Amygdala (tissue), 56 donors: ENCODE measurements at regions not wholly inside any gene's neighbourhood (a gene's known extent, or its start where the extent isn't known, plus 50 kb on each side); places are given as distances from the start of the nearest gene placed in this dataset.

Experiments used
- DNase-seq, 56 donors: peaks; one replicate each; lab custom pipeline; 2025; lab: John Stamatoyannopoulos, UW

DNA sequence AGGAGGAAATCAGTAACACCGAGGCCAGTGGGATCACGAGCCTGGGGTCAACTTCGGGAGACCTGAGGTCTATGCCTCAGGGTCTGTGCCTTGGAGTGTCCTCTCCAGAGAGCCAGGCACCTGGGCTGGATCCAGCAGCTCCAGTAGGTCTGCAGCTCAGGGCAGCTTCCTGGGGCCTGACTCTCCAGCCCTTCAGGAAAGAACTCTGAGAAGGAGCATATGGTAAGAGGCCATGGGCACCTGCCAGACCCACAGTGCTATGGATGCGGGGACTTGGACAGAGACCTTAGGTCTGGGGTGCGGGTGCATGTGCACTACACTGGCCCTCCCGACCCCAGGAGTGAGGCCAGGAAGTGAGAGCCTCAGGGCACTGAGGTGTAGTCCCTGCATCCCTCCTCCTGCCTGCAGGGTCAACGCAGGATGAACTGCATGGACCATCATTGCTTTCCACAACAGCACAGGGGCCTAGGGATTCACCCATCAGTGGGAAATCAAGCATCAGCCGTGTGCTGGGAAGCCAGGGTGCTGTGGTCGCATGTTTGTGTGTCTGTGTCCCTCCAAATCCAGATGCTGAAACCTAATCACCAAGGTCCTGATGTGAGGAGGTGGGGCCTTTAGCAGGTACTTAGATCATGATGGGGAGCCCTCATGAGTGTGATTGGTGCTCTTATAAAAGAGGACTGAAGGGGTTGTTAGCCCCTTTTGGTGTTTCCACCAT lies 210.9 kb upstream of the CST7 start:
- no peak for DNase-seq

GRCh38 chr20:24738981-24739633 lies 210.0 kb upstream of the CST7 start:
- DNase-seq, result no peak

DNA sequence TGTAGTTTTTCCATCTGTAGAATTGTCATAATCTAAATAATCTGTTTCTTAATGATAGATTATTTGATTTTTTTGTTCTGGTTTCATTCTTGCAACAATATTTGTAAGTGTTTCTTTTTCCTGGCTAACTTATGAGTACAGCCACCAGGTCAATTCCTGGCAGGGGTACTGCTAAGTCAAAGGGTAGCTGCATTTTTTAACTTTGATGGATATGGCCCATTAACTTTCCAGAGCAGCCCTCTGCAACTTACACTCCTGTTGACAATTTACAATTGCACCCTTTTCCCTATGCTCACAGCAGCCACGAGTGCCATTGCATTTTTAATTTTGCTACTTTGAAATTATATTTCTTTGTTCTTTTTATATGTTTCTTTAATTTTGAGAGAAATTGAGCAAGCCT lies 209.3 kb upstream of the CST7 start:
- DNase-seq, result no peak

GRCh38 chr20:24741493-24742072 lies 207.5 kb upstream of the CST7 start:
- DNase-seq, result no peak

GRCh38 chr20:24742436-24742835 lies 206.6 kb upstream of the CST7 start:
- no peak for DNase-seq

GRCh38 chr20:24742989-24743388 lies 206.1 kb upstream of the CST7 start:
- no peak for DNase-seq

- no peak for DNase-seq
Observed at GRCh38 chr20:24743641-24744040, 205.4 kb upstream of the CST7 start.

DNA sequence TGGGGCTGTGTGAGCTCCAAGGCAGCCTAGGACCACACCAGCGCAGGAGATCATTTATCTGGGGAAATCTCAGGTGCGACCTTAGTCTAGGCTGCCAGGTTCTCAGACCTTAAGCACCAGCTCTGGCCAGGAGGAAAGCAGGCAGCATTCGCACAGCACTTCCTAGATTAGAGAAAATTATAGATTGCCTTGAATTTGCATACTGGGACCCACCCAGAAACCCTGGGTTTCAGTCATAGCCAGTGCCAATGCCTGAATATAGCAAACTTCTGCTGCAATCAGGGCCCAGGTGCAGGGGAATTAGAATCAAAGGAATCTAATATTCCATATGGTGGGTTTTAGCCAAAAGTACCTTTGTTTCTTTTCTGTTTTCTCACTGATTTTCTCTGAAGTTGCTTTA lies 204.3 kb upstream of the CST7 start:
- no peak for DNase-seq

DNA sequence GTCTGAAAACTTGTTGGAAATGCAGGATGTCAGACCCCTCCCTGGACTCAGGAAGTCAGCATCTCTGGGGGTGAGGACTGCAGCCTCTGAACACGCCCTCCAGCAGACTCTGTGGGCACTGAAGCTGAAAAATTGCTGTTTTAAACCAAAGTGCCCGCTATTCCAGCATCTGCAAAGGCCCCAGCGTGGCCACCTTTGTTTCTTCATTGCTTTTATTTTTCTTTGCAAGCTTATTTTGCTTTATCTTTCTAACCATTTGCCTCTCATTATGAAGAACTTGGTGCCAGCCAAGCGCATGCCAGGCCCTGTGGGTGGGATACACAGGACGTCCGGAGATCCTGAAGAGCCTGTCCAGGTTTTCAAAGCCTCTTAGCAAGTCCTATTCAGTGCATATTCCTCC lies 203.9 kb upstream of the CST7 start:
- DNase-seq, result no peak

DNA sequence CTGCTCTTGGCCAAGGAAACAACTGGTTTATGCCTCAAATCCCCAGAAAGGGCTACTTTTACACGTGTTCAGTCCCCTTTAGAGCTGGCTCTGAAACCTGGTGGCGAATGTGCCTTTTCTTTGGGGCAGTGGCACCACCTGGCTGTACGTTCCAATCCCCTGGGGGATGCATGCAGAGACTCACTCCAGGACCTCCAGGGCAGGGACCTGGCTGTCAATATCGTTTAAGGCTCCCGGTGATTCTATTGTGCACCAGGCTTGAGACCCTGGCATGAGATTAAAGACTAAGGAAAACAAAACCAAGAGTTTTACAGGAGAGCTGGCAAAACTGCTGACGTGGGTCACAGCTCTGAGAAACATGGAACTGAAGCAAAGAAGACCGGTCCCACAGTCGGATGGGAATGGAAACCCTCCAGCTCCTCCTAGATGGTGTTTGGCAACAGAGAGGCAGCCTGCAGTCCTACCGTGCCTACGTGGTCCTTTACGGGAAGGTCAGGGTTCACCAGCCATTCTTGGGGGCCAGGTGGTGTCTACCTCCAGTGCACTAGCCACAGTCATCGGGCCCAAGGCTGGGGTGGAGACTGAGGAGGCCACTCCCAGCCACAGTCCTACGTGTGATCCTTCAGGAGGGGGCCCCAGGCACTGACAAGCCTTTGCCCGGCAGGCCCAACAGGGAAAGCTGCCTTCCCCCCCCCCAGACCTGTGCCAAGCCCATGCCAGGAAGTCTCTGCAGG lies 203.3 kb upstream of the CST7 start:
- DNase-seq, result no peak

- no peak for DNase-seq
Observed at GRCh38 chr20:24746351-24746685, 202.8 kb upstream of the CST7 start.

GRCh38 chr20:24747010-24747712 lies 201.9 kb upstream of the CST7 start:
- no peak for DNase-seq

DNA sequence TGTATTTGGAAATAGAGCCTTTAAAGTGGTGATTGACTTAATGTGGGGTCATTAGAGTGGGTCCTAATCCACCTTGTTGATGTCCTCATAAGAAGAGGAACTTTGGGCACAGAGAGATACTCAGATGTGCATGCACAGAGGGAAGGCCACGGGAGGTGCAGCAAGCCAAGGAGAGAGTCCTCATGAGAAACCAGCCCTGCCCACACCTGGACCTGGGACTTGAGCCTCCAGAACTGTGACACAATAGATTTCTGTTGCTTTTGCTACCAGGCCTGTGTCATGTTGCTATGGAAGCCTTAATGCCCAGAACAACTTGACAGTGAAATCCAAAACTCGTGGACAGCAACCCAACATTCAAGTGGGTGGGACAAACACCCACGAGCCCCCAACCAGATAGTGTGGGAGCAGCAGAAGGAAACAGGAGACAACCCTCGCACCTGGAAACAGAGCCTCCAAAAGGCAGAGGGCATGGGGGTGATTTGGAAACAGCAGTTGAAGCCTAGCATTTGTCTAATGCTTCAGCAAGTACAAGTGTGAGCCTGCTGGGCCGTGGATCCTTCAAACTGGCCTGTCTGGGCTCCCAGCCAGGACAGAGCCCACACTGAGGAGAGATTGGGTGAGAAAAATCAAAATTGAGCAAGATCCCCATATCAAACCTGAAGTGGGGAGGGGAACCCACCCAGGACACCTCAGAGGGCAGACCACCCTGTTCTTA lies 201.0 kb upstream of the CST7 start:
- DNase-seq, result no peak

DNA sequence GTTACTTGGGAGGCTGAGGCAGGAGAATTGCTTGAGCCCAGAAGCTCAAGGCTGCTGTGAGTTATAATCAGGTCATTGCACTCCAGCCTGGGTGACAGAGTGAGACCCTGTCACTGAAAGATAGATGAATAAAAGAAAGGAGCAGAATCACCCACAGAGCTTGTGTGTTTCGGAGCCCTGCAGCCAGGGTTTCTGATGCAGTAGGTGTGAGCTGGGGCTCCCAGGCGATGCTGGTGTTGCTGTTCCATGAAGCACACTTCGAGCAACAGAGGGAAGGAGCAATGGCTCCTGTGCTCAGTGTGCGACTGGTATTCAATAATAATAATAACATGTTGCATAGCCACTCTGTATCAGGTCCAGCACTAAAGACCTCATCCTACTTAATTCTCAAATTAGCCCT lies 197.5 kb upstream of the CST7 start:
- no peak for DNase-seq

DNA sequence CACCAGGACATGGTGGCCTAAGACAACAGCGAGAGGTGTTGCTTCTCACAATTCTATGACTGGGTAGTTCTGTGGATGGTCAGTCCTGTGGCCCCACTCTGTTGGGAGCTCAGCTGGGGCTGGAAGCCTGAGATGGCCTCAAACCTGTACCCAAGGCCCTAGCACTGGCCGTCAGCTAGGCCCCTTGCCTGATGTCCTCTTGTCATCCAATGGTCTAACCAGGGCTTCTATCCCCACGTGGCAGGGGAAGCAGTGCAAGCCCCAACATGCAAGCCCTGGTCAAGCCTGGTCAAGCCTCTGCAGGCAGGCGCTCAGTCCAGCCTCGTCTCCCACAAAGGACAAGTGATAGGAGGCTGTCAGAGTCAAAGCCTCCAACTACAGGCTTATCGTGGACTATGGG lies 196.5 kb upstream of the CST7 start:
- no peak for DNase-seq

DNA sequence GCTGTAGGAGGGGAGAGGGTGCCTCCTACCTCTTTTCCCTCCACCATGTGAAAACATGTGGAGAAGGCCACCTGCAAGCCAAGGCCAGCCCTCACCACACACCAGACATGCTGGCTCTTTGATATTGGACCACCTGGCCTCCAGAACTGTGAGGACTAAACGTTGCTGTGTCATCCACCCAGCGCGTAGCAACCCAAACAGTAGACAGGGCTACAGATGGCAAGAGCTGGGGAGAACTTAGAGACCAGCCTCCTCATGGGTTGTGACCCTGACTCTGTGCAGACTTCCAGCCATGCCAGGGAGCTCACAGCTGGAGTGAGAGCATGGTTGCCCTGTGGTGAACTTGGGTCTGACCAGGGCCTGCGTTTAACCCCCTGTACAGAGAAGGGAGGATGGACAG lies 195.9 kb upstream of the CST7 start:
- no peak for DNase-seq

DNA sequence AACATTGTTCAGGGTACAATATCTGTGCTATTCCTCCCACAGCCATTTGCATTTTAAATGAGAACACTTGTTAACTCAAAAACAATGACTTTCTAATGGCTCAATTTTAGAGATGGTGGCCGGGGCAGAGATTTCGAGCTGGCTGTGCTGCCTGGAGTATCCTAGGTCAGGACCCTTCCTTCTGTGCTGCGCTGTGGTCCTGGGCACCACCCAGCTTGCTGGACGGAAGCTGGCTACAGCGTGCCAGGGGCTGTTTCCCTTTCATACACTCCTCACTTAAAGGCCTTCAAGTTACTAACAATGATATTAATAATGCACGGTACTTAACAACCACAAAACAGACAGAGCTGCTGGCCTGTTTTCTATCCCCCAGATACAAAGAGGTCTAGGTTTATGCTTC lies 194.4 kb upstream of the CST7 start:
- DNase-seq, result no peak

GRCh38 chr20:24755411-24755922 lies 193.6 kb upstream of the CST7 start:
- DNase-seq, result no peak

DNA sequence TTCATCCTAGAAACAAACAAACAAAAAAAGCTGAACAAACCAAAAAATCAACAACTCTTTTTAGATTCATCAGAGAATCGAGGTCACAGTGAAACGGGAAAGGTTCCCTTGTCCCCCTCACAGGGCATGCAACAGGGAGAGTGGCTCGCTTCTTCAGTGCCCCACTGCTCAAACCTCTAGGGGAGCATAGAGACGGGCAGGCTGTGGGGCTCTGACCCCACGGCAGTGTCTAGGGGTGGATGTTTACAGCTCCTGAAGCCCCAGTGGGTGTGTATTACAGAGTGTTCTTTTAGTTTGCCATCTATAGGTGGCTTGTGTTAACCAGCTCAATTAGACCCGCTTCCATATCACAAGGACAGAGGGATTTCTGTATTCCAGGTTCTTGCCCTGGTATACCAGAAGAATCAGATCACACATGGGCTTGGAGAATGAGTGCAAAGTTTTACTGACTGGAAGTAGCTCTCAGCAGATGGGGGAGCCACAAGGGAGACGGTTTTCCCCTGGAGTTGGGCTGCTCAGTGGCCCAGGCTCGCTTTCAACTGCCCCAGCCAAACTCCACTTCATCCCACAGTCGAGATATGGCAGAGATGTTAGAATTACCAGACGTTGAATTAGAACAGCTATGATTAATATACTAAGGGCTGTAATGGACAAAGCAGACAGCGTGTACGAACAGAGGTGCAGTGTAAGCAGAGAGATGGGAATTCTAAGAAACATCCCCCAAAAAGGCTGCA lies 192.6 kb upstream of the CST7 start:
- no peak for DNase-seq
